IMR-90 (cell line): ENCODE measurements at regions not wholly inside any gene's neighbourhood (a gene's known extent, or its start where the extent isn't known, plus 50 kb on each side); places are given as distances from the start of the nearest gene placed in this dataset.

Source experiments
- ATAC-seq: fragments of 200-7000 bp; cut with Tn5 transposase; 2 replicates; pipeline ENCODE4 v1.9.1; 2020; ENCODE audit warnings: low read depth, mild to moderate bottlenecking, moderate library complexity
- BruUV-seq: library from RNA; stranded (reverse); fragments of 400-500 nt; replicated peaks from 2 replicates; lab custom pipeline; 2021; lab: Mats Ljungman, UMichigan
- CTCF ChIA-PET: fragments of 300-600 bp; formaldehyde crosslinking; extraction: SDS; loops from one replicate; lab custom pipeline; 2021; ENCODE audit warnings: antibody characterized with exemption; lab: Yijun Ruan, JAX
- POLR2A ChIA-PET: fragments of 300-600 bp; sonication (Branson Sonifier 250); formaldehyde crosslinking; loops from one replicate; lab custom pipeline; 2022; ENCODE audit warnings: antibody characterized with exemption; ENCODE audit not compliant: unreplicated experiment; lab: Charles Lee
- DNase-seq: peaks from one replicate; pipeline ENCODE4 v3.0.0; 2013
- H2AFZ ChIP-seq: replicated peaks from 2 replicates; pipeline ENCODE3; 2013; ENCODE audit warnings: low read length, mild to moderate bottlenecking; ENCODE audit not compliant: poor library complexity
- H2AK5ac ChIP-seq: 2 replicates; pipeline ENCODE4 v1.6.1; 2013; ENCODE audit warnings: low read depth, low read length, inconsistent platforms
- H2AK9ac ChIP-seq: replicated peaks from 2 replicates; pipeline ENCODE3; 2013; ENCODE audit warnings: mild to moderate bottlenecking, low read depth, low read length, moderate library complexity; ENCODE audit not compliant: poor library complexity
- H2BK120ac ChIP-seq: 2 replicates; pipeline ENCODE4 v1.6.1; 2013; ENCODE audit warnings: low read depth, low read length, inconsistent platforms
- H2BK15ac ChIP-seq: 3 replicates; pipeline ENCODE4 v1.6.1; 2013; ENCODE audit warnings: low read depth, low read length, inconsistent platforms
- H2BK20ac ChIP-seq: 2 replicates; pipeline ENCODE4 v1.6.1; 2013; ENCODE audit warnings: low read depth, mild to moderate bottlenecking, inconsistent platforms, low read length, moderate library complexity
- H2BK5ac ChIP-seq: 2 replicates; pipeline ENCODE4 v1.6.1; 2013; ENCODE audit warnings: mild to moderate bottlenecking, low read depth, low read length, inconsistent platforms; ENCODE audit not compliant: poor library complexity, severe bottlenecking
- H3K14ac ChIP-seq: replicated peaks from 2 replicates; pipeline ENCODE4 v1.6.1; 2013; ENCODE audit warnings: low read depth, low read length, inconsistent platforms
- H3K18ac ChIP-seq: 2 replicates; pipeline ENCODE4 v1.6.1; 2013; ENCODE audit warnings: low read depth, low read length, control low read depth
- H3K23ac ChIP-seq: 2 replicates; pipeline ENCODE4 v1.6.1; 2013; ENCODE audit warnings: low read depth, low read length, inconsistent platforms
- H3K27ac ChIP-seq: 2 replicates; pipeline ENCODE4 v1.5.1; 2013; ENCODE audit warnings: mild to moderate bottlenecking, control low read depth, low read length; ENCODE audit not compliant: insufficient read depth
- H3K27me3 ChIP-seq: 2 replicates; pipeline ENCODE4 v1.6.1; 2013; ENCODE audit warnings: low read length; ENCODE audit not compliant: control insufficient read depth, insufficient read depth
- H3K36me3 ChIP-seq: 2 replicates; pipeline ENCODE4 v1.6.1; 2013; ENCODE audit warnings: low read length, mixed read lengths; ENCODE audit not compliant: control insufficient read depth, insufficient read depth
- H3K4ac ChIP-seq: 2 replicates; pipeline ENCODE4 v1.6.1; 2013; ENCODE audit warnings: low read depth, low read length, inconsistent platforms
- H3K4me1 ChIP-seq: 2 replicates; pipeline ENCODE4 v1.6.1; 2013; ENCODE audit warnings: low read length, mixed read lengths; ENCODE audit not compliant: control insufficient read depth, insufficient read depth
- H3K4me2 ChIP-seq: 2 replicates; pipeline ENCODE4 v1.6.1; 2013; ENCODE audit warnings: low read depth, mild to moderate bottlenecking, control low read depth, low read length, moderate library complexity
- H3K4me3 ChIP-seq: 2 replicates; pipeline ENCODE4 v1.5.1; 2013; ENCODE audit warnings: low read depth, mild to moderate bottlenecking, control low read depth, low read length, moderate library complexity; ENCODE audit not compliant: insufficient read depth
- H3K56ac ChIP-seq: 2 replicates; pipeline ENCODE4 v1.6.1; 2013; ENCODE audit warnings: low read length, inconsistent platforms; ENCODE audit not compliant: insufficient read depth; ENCODE audit errors: extremely low read depth
- H3K79me1 ChIP-seq, 2 experiments: 2 replicates each; pipeline ENCODE4 v1.6.1; 2013; ENCODE audit warnings: low read length in 2 of 2, inconsistent platforms in 1 of 2, low read depth in 1 of 2
- H3K9ac ChIP-seq: 2 replicates; pipeline ENCODE4 v1.6.1; 2013; ENCODE audit warnings: low read depth, low read length, control low read depth
- H3K9me1 ChIP-seq: 2 replicates; pipeline ENCODE4 v1.6.1; 2013; ENCODE audit warnings: low read length, inconsistent platforms; ENCODE audit not compliant: insufficient read depth
- H3K9me3 ChIP-seq: 2 replicates; pipeline ENCODE4 v1.6.1; 2013; ENCODE audit warnings: low read length; ENCODE audit not compliant: control insufficient read depth, insufficient read depth
- H4K20me1 ChIP-seq: 2 replicates; pipeline ENCODE4 v1.6.1; 2013; ENCODE audit warnings: low read length, inconsistent platforms; ENCODE audit not compliant: insufficient read depth
- H4K5ac ChIP-seq: 2 replicates; pipeline ENCODE4 v1.6.1; 2013; ENCODE audit warnings: mild to moderate bottlenecking, low read depth, low read length, control low read depth
- H4K8ac ChIP-seq, 2 experiments: 2 replicates each; pipeline ENCODE4 v1.6.1; 2013; ENCODE audit warnings: low read depth in 2 of 2, low read length in 2 of 2, control low read depth in 1 of 2, inconsistent platforms in 1 of 2
- H4K91ac ChIP-seq: 2 replicates; pipeline ENCODE4 v1.6.1; 2013; ENCODE audit warnings: low read depth, low read length, inconsistent platforms; ENCODE audit not compliant: insufficient read depth
- BHLHE40 ChIP-seq: fragments of 150-350 bp; IDR thresholded peaks from 2 replicates; pipeline ENCODE4 v1.6.1; 2016; ENCODE audit warnings: mild to moderate bottlenecking, low read depth, low read length
- CEBPB ChIP-seq: IDR thresholded peaks from 2 replicates; pipeline ENCODE4 v1.6.1; 2012; ENCODE audit warnings: low read depth, low read length, improper control_type of control experiment
- CHD1 ChIP-seq: IDR thresholded peaks from 2 replicates; pipeline ENCODE4 v1.6.1; 2012; ENCODE audit warnings: low read depth, low read length, improper control_type of control experiment
- FOS ChIP-seq: fragments of 150-350 bp; IDR thresholded peaks from 2 replicates; pipeline ENCODE4 v1.6.1; 2016; ENCODE audit warnings: low read depth, low read length
- MAFK ChIP-seq: IDR thresholded peaks from 2 replicates; pipeline ENCODE4 v1.6.1; 2012; ENCODE audit warnings: low read depth, low read length, improper control_type of control experiment
- MAZ ChIP-seq: IDR thresholded peaks from 2 replicates; pipeline ENCODE4 v1.6.1; 2012; ENCODE audit warnings: low read depth, mild to moderate bottlenecking, low read length, improper control_type of control experiment, moderate library complexity, borderline replicate concordance
- MXI1 ChIP-seq: IDR thresholded peaks from 2 replicates; pipeline ENCODE4 v1.6.1; 2012; ENCODE audit warnings: low read depth, mild to moderate bottlenecking, low read length, moderate library complexity, borderline replicate concordance
- NFE2L2 ChIP-seq: fragments of 150-350 bp; IDR thresholded peaks from 2 replicates; pipeline ENCODE4 v1.6.1; 2016; ENCODE audit warnings: low read depth, mild to moderate bottlenecking, low read length
- POLR2A ChIP-seq: IDR thresholded peaks from 2 replicates; pipeline ENCODE4 v1.6.1; 2012; ENCODE audit warnings: mild to moderate bottlenecking, low read depth, low read length
- RAD21 ChIP-seq: IDR thresholded peaks from 2 replicates; pipeline ENCODE4 v1.6.1; 2012; ENCODE audit warnings: low read length, improper control_type of control experiment
- RCOR1 ChIP-seq: IDR thresholded peaks from 2 replicates; pipeline ENCODE4 v1.6.1; 2012; ENCODE audit warnings: mild to moderate bottlenecking, low read length, improper control_type of control experiment; ENCODE audit not compliant: insufficient replicate concordance
- RFX5 ChIP-seq: IDR thresholded peaks from 2 replicates; pipeline ENCODE4 v1.8.0; 2012; ENCODE audit warnings: low read depth, mild to moderate bottlenecking, low read length, moderate library complexity
- SMC3 ChIP-seq: fragments of 150-350 bp; IDR thresholded peaks from 2 replicates; pipeline ENCODE4 v1.6.1; 2016; ENCODE audit warnings: low read depth, mild to moderate bottlenecking, antibody characterized with exemption, low read length, moderate library complexity
- WGBS, 2 experiments: methylation state at CpG; one replicate each; pipeline versions ENCODE4 v1.1.5 to v1.1.7; 2013; ENCODE audit warnings: missing lambda C conversion rate in 2 of 2; ENCODE audit not compliant: insufficient read length in 1 of 2; ENCODE audit errors: extremely low coverage in 2 of 2; 5-methylcytosine and 5-hydroxymethylcytosine counted together
- dilution Hi-C: fragments of 300-500 bp; cut with HindIII; formaldehyde crosslinking; loops from one replicate; pipeline ENCODE4 v1.14.3; 2018; ENCODE audit warnings: low sequenced_read_pairs; ENCODE audit not compliant: unreplicated experiment
- in situ Hi-C: fragments of 300-500 bp; cut with MboI; formaldehyde crosslinking; loops from 3 replicates; pipeline ENCODE4 v1.14.3; 2019; ENCODE audit warnings: low sequenced_read_pairs, inconsistent platforms, mixed read lengths
- intact Hi-C: fragments of 100-400 bp; cut with micrococcal nuclease; formaldehyde crosslinking; loops from 2 replicates; pipeline ENCODE4 v1.10.0; 2022
- TF ChIP-seq, protein P1 (sequence below): fragments of 150-350 bp; IDR thresholded peaks from 2 replicates; pipeline ENCODE4 v1.6.1; 2016; ENCODE audit warnings: low read depth, mild to moderate bottlenecking, low read length, moderate library complexity, borderline replicate concordance
- TF ChIP-seq, protein P2 (sequence below): conservative IDR thresholded peaks from 2 replicates; pipeline ENCODE4 v1.5.1; 2012; ENCODE audit warnings: mild to moderate bottlenecking, low read depth, low read length, improper control_type of control experiment
- TF ChIP-seq, protein P3 (sequence below): fragments of 150-350 bp; IDR thresholded peaks from 2 replicates; pipeline ENCODE4 v1.6.1; 2017; ENCODE audit warnings: mild to moderate bottlenecking, antibody characterized with exemption, low read length, low read depth

DNA sequence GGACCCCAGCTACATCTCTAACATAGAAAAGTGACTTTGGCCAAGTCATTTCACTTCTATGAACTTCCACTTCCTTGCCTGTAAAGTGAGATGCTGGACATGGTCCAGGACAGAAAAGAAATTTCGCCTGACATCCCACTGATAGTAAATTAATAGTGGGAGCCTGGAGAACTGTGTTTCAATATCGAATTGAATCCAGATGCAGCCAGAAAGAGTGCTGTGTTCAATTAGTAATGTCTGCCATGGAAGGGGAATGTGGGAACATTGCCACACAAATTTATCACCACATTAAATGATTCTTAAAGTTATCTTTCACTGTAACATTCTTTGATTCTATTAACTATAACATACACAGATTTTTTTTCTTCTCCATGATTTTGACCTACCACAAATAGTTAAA, 255.0 kb downstream of the HACE1 start:
- Histone ChIP-seq H2AK5ac (no peak overlapping the region), H3K9ac (no peak overlapping the region), H4K5ac (no peak overlapping the region), H3K14ac (no peak overlapping the region), H3K9me1 (no peaks in the 10 kb centered on the region), H3K79me1 (no peaks in the 10 kb centered on the region), H4K20me1 (no peaks in the 10 kb centered on the region), H3K18ac (no peak overlapping the region), H2BK5ac (no peak overlapping the region), H3K4me3 (no peak overlapping the region), H3K56ac (no peak overlapping the region), H3K4me2 (no peak overlapping the region), H3K9me3 (no peaks in the 10 kb centered on the region), H3K4me1 (no peaks in the 10 kb centered on the region), H2AK9ac (no peak overlapping the region), H3K36me3 (no peaks in the 10 kb centered on the region), H3K4ac (no peak overlapping the region), H2BK20ac (no peak overlapping the region), H2BK15ac (no peak overlapping the region), H2BK120ac (no peak overlapping the region), H4K8ac (no peak overlapping the region), H3K27me3 (no peaks in the 10 kb centered on the region; the same call in 1 of the 2 replicates), H2AFZ (no peak overlapping the region), H3K27ac (no peak overlapping the region), H3K23ac (no peak overlapping the region), H4K91ac (no peak overlapping the region)
- ChIA-PET POLR2A (no interaction called here), CTCF (no interaction called here)
- no TSS peak for BruUV-seq
- TF ChIP-seq RCOR1 (no peak), MAFK (no peak), RFX5 (no peak), CEBPB (no peak), POLR2A (no peak), FOS (no peak), CHD1 (no peak), RAD21 (no peak), BHLHE40 (no peak), NFE2L2 (no peak), MXI1 (no peak), MAZ (no peak), SMC3 (no peak)
- TF ChIP-seq, protein P1, sequence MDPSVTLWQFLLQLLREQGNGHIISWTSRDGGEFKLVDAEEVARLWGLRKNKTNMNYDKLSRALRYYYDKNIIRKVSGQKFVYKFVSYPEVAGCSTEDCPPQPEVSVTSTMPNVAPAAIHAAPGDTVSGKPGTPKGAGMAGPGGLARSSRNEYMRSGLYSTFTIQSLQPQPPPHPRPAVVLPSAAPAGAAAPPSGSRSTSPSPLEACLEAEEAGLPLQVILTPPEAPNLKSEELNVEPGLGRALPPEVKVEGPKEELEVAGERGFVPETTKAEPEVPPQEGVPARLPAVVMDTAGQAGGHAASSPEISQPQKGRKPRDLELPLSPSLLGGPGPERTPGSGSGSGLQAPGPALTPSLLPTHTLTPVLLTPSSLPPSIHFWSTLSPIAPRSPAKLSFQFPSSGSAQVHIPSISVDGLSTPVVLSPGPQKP: no peak
- TF ChIP-seq, protein P2, sequence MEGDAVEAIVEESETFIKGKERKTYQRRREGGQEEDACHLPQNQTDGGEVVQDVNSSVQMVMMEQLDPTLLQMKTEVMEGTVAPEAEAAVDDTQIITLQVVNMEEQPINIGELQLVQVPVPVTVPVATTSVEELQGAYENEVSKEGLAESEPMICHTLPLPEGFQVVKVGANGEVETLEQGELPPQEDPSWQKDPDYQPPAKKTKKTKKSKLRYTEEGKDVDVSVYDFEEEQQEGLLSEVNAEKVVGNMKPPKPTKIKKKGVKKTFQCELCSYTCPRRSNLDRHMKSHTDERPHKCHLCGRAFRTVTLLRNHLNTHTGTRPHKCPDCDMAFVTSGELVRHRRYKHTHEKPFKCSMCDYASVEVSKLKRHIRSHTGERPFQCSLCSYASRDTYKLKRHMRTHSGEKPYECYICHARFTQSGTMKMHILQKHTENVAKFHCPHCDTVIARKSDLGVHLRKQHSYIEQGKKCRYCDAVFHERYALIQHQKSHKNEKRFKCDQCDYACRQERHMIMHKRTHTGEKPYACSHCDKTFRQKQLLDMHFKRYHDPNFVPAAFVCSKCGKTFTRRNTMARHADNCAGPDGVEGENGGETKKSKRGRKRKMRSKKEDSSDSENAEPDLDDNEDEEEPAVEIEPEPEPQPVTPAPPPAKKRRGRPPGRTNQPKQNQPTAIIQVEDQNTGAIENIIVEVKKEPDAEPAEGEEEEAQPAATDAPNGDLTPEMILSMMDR: no peak
- TF ChIP-seq, protein P3, sequence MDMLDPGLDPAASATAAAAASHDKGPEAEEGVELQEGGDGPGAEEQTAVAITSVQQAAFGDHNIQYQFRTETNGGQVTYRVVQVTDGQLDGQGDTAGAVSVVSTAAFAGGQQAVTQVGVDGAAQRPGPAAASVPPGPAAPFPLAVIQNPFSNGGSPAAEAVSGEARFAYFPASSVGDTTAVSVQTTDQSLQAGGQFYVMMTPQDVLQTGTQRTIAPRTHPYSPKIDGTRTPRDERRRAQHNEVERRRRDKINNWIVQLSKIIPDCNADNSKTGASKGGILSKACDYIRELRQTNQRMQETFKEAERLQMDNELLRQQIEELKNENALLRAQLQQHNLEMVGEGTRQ: no peak
- no peak for ATAC-seq
- intact Hi-C loops: no loop called here
- no peak for DNase-seq
- no CpG with 5 or more reads among the region's 2 CpGs for WGBS, 2 experiments
- in situ Hi-C loops: no loop called here
- dilution Hi-C loops: no loop called here
